HG02642 (cell line): ENCODE measurements at regions not wholly inside any gene's neighbourhood (a gene's known extent, or its start where the extent isn't known, plus 50 kb on each side); places are given as distances from the start of the nearest gene placed in this dataset.

Experiments used
- ATAC-seq: cut with Tn5 transposase; IDR thresholded peaks from one replicate; pipeline ENCODE4 v1.9.1; 2021; ENCODE audit warnings: mild to moderate bottlenecking; ENCODE audit not compliant: unreplicated experiment, poor library complexity

DNA sequence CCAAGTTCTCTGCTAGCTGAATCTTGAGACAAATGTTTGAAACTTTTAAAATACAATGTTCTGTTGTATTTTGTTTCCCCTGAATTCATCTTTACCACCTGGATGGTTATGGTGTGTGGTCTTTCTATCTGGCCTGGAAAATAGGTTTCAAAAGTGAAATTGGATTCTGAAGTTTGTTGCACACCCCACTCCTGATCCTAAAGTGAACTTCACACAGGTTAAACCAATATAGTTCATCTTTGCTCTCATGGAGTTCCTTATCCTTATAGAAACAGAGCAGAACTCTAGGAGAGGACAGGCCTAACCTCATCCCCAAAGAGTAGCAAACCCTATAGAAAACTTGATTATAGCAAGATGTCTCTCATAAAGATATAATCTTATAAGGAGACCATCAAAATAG is 179.4 kb upstream of the BCL6 start:
- no peak for ATAC-seq

DNA sequence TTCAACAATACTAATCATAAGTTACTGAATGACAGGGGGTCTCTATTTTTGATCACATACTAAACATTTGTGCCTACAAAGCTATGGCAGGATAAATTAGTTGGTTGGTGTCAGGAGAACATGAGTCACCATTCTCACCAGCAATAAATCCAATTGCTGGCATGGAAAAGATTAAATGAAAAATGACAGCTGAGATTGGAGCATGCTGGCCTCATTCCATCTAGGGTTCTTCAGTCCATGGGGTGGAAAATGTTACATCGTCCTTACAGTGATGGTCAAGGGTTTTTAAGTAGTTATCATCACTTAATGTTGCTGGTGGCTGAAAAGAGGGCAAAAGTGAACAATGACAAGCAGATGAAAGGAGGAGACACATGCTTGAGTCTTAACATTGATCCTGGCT is 180.1 kb upstream of the BCL6 start:
- ATAC-seq, result no peak

- no peak for ATAC-seq
These were observed 181.4 kb upstream of the BCL6 start for GRCh38 chr3:187926620-187927019.

- no peak for ATAC-seq
These were observed 182.3 kb upstream of the BCL6 start for GRCh38 chr3:187927565-187927964.

DNA sequence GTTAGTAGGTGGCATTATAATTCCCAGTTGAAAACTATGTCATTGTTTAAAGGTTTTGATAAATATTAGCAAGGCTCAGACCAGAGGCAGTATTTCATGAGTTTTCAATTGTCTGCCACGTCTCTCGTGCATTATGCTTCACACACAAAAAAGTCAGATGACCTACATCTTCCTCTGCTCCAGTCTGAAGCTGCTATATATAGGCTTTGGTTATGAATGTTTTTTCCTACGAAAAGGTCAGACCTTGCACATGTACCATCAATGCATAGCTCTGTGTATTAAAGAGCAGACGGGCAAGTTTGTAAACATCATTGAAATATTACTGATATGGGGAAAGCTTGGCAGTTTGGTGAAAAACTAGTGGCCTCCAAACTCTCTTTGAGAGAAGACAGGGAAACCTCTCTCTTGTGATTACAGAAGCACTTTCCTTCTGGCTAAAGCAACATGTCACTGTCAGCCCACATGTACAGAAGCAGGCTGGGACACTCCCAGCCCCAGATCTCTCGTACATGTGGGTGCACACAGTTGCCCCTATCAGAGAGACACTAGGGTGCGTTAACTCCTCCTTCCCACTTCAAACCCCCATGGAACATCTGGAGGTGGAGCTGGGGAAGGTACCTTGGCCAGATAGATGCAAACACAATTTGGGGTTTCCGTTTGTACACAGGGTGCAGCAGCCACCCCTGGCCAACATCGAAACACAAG is 184.0 kb upstream of the BCL6 start:
- ATAC-seq, result no peak

DNA sequence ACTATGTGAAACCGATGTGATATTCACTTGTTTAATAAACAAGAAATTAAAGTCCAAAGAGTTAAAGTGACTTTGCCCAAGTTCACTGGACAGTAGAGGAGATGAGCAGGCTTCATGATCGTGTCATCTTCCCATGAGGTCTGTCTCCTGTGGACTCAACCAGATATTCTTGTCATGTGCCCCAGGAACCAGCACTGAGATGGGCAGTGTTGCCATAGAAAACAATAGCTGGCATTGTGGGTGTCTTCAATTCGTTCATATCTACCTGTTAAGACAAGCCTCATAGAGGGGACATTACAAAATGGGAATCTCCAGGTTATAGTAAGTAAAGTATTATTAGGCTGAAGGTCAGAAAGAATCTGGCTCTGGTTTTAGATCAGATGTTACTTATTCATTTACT is 184.8 kb upstream of the BCL6 start:
- ATAC-seq, result no peak

DNA sequence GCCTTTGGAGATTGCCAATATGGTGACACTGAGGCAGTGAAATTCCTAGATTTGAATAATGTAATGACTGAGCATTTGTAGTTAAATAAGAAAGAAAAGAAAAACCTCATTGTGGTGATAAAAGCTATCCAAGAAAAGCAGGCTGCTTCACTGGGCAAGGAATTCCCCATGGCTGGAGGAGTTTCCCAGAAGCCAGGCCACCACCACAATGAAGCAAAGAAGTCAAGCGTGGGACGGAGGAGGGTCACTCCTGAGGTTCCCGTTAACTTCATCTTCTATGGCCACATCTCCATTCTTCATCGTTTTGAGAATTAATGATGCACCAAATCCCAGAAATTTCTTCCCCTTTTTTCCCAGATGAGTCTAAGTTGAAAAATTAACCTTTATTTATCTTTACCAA is 185.8 kb upstream of the BCL6 start:
- ATAC-seq, result no peak

GRCh38 chr3:187931770-187932278 is 186.6 kb upstream of the BCL6 start:
- no peak for ATAC-seq

GRCh38 chr3:187932530-187932929 is 187.3 kb upstream of the BCL6 start:
- ATAC-seq, result no peak

- peak; percentile 98 for ATAC-seq
These were observed 190.4 kb upstream of the BCL6 start for GRCh38 chr3:187935623-187936156.

- ATAC-seq, result no peak
These were observed 191.4 kb upstream of the BCL6 start for GRCh38 chr3:187936676-187937075.

DNA sequence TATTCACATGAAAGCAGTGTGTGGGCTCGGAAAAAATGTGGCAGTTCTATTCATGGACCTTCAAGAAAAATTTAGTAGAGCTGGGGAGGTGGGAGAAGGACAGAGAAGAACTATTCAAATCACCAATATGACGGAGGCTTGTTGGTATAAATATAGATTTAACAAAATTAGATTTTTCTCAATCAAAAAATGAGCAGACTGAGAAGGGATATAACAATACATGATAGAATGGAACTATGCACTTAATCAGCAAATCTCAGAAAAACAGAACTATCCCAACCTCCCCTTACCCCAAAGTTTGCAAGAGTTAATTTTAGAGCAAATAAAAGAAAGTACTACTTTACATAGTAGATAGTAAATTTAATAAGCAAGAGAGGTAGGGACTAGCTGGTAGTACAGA is 194.6 kb upstream of the BCL6 start:
- ATAC-seq, result no peak

DNA sequence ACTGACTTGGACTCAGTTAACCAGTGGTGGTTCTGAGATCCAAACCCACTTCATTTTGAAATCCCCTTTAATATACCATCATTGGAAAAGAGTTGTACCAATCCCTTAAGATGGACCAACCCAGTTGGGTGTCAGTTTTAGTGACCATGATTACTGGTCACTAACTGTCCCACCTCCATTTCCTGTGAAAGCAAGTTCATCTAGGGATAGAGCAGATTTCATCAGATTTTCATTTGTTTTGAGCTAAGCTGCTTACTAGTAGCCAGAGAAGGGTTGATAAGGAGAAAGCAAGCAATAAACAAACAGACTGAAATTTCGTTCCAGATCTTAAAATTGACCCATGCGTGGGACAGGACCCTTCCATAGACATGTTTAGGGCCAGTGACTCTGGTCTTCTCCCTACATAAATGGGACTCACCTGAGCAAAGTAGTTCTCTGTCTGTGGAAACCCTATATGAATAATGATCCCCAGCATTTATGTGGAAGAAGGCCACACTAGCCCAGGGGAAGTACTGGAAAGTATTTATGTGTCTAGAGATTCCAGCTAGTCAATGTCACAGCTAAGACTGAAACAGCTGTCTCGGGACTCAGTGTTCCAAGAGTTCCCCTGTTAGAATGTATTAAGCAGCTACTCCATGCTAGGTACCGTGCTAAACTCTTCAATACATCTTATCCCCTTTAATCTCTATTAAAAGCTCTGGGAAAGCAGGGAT is 196.0 kb upstream of the BCL6 start:
- ATAC-seq, result no peak

DNA sequence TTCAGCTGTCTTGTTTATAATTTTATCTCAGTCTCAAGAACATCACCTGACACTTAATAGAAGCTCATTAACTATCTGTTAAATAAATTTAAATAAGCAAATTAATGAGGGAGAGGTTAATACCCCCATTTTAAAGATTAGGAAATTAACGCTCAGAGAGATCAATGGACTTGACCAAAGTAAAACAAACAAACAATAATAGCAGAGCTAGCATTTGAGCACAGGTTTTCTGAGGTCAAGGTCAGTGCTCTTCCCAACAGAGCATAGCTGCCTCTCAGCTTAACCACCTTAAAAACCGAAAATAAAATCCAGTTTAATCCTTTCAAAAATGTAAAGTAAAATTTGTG is 196.6 kb upstream of the BCL6 start:
- no peak for ATAC-seq

GRCh38 chr3:187942658-187943241 is 197.5 kb upstream of the BCL6 start:
- peak; percentile 66 for ATAC-seq

- ATAC-seq, result no peak
These were observed 198.6 kb upstream of the BCL6 start for GRCh38 chr3:187943677-187944389.

DNA sequence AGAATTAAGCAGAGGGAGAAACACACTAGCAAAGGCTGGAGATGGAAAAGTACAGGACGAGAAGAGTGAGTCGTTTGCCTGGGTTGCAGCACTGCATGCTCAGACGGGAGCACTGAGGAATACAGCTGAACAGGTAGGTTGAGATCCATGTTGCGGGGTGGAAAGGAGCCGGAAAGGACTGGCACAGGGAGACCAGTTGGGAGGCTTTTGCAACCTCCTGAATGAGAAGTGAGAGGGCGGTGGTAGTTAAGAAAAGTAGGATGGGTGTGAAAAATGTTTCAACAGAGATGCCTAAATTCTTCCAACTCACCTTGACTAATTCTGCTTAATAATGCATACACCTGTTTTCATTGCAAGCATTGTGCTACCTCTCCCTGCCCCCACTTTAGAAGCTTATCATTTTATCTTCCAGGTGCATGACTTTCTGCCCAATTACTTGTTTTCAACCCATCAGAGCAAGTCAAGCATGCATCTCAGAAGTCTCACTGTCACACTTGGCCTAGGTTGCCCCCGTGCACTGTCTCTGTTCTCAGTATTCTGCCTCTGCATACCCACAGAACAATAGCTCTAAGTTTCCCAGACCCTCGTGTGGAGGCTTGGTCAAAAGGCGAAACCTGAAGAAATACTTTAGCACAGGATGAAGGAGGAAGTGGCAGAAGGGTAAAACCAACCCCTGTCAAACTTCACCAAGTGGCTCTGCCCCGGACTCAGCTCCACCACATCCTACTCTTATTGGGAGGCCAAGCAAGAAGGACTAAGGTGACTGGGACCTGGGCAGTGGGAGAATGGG is 199.3 kb upstream of the BCL6 start:
- no peak for ATAC-seq

GRCh38 chr3:187945374-187945773 is 200.1 kb upstream of the BCL6 start:
- no peak for ATAC-seq

GRCh38 chr3:187946163-187946691 is 201.0 kb upstream of the BCL6 start:
- no peak for ATAC-seq

DNA sequence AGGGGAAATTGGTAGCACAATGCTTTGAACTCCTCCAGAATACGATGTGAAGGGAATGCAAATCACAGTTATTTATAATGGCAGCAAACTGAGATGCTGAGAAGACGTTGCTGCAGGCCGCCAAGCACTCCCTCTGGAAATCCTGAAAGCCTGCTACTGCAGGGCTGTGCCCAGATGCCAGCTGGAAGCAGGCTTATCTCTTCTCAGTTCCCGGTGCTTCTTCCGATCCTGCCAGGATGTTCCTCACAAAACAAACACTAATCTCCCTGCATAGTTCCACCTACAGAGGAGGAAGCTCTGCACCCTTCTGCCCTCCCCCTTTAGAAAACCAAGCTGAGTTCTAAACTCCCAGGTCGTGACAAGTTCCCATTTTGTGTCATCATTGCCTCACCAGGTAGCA is 201.7 kb upstream of the BCL6 start:
- ATAC-seq, result no peak
